VCaP (cell line): ENCODE measurements at regions not wholly inside any gene's neighbourhood (a gene's known extent, or its start where the extent isn't known, plus 50 kb on each side); places are given as distances from the start of the nearest gene placed in this dataset.
"Not testable (repeated sequence)": the region's sequence is repeated elsewhere in the genome, so short reads cannot be mapped to it uniquely, and the experiment has no call there.

Source experiments
- H3K27ac ChIP-seq: fragments of 450-650 bp; 2 replicates; pipeline ENCODE4 v1.5.1; 2017
- TF ChIP-seq, protein P1 (sequence below): fragments of 450-650 bp; conservative IDR thresholded peaks from 2 replicates; pipeline ENCODE4 v1.5.1; 2017; ENCODE audit warnings: mild to moderate bottlenecking, moderate library complexity

DNA sequence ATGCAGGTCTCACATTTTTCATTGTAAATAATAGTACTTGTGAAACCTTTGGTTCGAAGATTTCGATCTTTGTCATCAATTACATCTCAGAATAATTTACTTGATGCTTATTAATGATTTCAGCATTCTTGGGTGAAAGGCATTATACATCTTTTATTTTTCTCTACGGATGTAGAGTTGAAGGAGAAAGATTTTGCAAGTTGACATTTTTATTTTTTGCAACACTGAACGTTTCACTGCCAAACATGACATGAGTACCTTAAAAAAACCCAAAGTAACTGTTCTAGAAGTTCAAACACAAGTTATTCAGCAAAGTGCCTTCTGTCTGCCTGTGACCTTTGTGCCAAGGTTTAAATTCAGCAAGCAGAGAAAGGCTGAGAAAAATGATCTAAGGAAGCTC, 97.3 kb upstream of the SGK1 start:
- H3K27ac ChIP-seq: no peak overlapping the region
- TF ChIP-seq, protein P1, sequence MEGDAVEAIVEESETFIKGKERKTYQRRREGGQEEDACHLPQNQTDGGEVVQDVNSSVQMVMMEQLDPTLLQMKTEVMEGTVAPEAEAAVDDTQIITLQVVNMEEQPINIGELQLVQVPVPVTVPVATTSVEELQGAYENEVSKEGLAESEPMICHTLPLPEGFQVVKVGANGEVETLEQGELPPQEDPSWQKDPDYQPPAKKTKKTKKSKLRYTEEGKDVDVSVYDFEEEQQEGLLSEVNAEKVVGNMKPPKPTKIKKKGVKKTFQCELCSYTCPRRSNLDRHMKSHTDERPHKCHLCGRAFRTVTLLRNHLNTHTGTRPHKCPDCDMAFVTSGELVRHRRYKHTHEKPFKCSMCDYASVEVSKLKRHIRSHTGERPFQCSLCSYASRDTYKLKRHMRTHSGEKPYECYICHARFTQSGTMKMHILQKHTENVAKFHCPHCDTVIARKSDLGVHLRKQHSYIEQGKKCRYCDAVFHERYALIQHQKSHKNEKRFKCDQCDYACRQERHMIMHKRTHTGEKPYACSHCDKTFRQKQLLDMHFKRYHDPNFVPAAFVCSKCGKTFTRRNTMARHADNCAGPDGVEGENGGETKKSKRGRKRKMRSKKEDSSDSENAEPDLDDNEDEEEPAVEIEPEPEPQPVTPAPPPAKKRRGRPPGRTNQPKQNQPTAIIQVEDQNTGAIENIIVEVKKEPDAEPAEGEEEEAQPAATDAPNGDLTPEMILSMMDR: no peak

- no peak overlapping the region for H3K27ac ChIP-seq
- TF ChIP-seq, protein P1: no peak
These were observed 96.9 kb upstream of the SGK1 start for GRCh38 chr6:134414793-134415192.

DNA sequence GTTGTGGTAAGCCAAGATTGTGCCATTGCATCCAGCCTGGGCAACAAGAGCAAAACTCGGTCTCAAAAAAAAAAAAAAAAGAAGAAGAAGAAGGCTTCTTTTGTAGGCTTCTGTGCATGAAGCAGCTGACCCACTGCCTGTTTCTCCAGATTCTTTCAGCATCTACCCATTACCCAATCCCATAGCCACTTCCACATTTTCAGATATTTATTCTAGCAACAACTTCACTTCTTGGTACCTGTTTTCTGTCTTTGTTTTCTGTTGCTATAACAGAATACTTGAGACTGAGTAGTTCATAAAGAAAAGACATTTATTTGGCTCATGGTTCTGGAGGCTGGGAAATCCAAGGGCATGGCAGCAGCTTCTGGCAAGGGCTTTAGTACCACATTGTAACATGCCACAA, 95.3 kb upstream of the SGK1 start:
- no peak overlapping the region for H3K27ac ChIP-seq
- TF ChIP-seq, protein P1: no peak

GRCh38 chr6:134410541-134410940, 92.6 kb upstream of the SGK1 start:
- H3K27ac ChIP-seq: no peak overlapping the region
- TF ChIP-seq, protein P1: no peak

DNA sequence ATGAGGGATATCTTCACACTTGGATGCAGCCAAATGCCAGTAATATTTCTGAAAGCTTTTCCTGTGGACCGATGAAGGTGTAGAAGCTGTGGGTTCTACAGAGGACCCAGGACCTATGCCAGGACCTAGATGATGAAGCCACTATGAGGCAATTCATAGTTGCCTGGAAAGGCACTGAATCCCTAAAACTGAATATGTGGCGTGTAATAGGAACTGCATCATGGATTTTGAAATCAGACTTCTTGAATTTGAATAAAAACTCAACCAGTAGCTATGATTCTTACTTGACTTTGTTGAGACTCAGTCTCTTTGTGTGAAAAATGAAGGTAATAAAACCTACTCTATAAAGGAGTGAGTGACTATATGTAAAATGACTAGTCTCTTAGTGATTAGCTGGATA, 89.9 kb upstream of the SGK1 start:
- TF ChIP-seq, protein P1: no peak

DNA sequence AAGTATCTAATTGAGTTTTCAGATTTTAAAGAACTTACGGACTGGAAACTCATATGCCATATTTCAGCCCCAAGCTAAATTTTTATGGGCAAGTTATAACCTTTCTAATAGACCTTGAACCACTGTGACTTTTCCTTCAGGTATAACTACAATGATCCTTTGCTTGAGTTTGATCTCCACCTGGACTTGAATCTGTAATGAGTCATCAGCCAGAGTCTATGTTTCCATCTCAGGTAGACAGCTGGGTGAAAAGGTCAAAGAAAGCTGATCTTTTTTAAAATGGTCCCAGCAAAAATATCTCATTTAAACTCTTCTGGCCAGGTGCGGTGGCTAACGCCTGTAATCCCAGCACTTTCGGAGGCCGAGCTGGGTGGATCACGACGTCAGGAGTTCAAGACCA, 88.4 kb upstream of the SGK1 start:
- H3K27ac ChIP-seq: no peak overlapping the region
- TF ChIP-seq, protein P1: no peak

More for the DNA sequence above, 89.9 kb upstream of the SGK1 start:
- no peak overlapping the region for H3K27ac ChIP-seq

DNA sequence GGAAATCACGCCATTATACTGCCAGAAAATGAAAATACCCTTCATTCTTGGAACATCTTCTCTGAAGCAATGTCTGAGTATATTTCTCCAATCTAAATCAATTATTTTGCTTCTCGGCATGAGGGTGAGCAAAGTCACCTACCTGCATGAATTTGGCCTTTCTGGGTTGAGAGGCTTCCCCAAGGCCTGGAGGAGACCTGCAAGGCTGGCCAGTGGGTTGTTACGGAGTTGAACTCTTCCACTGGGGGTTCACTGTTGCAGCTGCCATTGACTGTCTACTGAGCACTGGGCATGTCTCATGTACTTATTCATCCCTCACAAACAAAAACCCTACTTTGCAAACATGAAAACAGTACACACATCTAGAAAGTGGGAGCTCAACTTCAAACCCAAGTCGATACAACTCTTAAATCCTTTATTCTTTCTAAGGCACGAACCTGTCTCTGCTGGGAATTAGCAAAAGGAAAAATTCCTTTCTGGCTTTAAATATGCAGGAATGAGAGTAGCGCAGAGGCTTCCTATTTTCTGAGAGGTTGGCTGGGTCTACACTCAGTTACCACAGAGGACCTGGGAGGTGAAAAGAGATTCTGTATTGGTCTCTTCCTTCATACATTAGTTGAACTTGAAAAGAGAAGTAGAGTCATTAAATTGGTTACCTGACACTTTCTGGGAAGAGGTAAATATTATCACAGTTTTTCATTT, 87.6 kb upstream of the SGK1 start:
- TF ChIP-seq, protein P1: no peak
- no peak overlapping the region for H3K27ac ChIP-seq

DNA sequence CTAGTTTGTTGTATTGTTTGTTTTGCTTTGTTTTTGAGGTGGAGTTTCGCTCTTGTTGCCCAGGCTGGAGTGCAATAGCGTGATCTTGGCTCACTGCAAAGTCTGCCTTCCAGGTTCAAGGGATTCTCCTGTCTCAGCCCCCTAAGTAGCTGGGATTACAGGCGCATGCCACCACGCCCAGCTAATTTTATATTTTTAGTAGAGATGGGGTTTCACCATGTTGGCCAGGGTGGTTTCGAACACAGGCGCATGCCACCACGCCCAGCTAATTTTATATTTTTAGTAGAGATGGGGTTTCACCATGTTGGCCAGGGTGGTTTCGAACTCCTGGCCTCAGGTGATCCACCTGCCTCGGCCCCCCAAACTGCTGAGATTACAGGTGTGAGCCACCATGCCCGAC, 85.4 kb upstream of the SGK1 start:
- not testable (repeated sequence) for H3K27ac ChIP-seq
